AG04450 (cell line): ENCODE measurements at regions not wholly inside any gene's neighbourhood (a gene's known extent, or its start where the extent isn't known, plus 50 kb on each side); places are given as distances from the start of the nearest gene placed in this dataset.
"Not testable (repeated sequence)": the region's sequence is repeated elsewhere in the genome, so short reads cannot be mapped to it uniquely, and the experiment has no call there.

Experiments
- CTCF ChIA-PET: fragments of 300-600, 350-600 bp; formaldehyde crosslinking; extraction: SDS; loops from one replicate; lab custom pipeline; 2022; ENCODE audit warnings: antibody characterized with exemption, inconsistent platforms; lab: Charles Lee
- POLR2A ChIA-PET: fragments of 350-600 bp; formaldehyde crosslinking; extraction: SDS; loops from one replicate; lab custom pipeline; 2021; ENCODE audit warnings: antibody characterized with exemption, inconsistent platforms; lab: Yijun Ruan, JAX
- DNase-seq: peaks from one replicate; pipeline ENCODE4 v3.0.0-alpha.2; 2011; ENCODE audit warnings: low read depth, low spot score
- H3K27ac ChIP-seq: one replicate; pipeline ENCODE4 v1.5.1; 2012; ENCODE audit warnings: low read depth, low read length, control low read depth
- H3K27me3 ChIP-seq: one replicate; pipeline ENCODE4 v1.6.0; 2012; ENCODE audit warnings: low read length; ENCODE audit not compliant: control insufficient read depth, insufficient read depth
- H3K4me3 ChIP-seq: 2 replicates; pipeline ENCODE4 v1.5.1; 2011; ENCODE audit warnings: mild to moderate bottlenecking, low read depth, low read length, control low read depth
- H3K9me3 ChIP-seq: 2 replicates; pipeline ENCODE4 v1.5.1; 2012; ENCODE audit warnings: low read length; ENCODE audit not compliant: control insufficient read depth, insufficient read depth
- CTCF ChIP-seq: IDR thresholded peaks from 2 replicates; pipeline ENCODE4 v1.5.1; 2011; ENCODE audit warnings: low read depth, low read length, control low read depth, inconsistent platforms

- CTCF ChIA-PET, H3K27ac ChIP-seq, DNase-seq, H3K27me3 ChIP-seq, POLR2A ChIA-PET, H3K4me3 ChIP-seq: not testable (repeated sequence)
- H3K9me3 ChIP-seq: peaks cover 57% of the 10 kb centered on the region
Measured at GRCh38 chr14:105699706-105700105, 173.3 kb downstream of the TMEM121 start.

DNA sequence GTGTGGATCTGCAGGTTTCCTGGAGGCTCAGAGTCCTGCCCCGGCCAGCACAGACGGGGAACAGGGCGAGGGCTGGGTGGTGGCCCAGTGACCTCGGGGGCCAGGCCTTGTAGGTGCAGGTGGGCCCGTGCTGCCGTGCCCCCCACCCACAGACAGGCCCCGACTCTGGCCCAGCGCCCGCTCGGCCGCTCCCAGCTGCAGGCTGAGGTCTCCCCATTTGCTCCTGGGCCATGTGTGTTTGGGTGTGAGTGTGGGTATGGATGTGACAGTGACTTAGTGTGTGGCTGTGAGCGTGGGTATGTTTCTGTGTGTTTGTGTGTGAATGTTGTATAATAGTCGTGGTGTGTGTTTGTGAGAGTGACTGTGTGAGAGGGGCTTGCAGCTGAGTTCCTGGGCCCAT, 173.8 kb downstream of the TMEM121 start:
- CTCF ChIA-PET, POLR2A ChIA-PET, H3K27me3 ChIP-seq, DNase-seq, H3K27ac ChIP-seq, H3K4me3 ChIP-seq: not testable (repeated sequence)
- H3K9me3 ChIP-seq: peaks cover 57% of the 10 kb centered on the region

DNA sequence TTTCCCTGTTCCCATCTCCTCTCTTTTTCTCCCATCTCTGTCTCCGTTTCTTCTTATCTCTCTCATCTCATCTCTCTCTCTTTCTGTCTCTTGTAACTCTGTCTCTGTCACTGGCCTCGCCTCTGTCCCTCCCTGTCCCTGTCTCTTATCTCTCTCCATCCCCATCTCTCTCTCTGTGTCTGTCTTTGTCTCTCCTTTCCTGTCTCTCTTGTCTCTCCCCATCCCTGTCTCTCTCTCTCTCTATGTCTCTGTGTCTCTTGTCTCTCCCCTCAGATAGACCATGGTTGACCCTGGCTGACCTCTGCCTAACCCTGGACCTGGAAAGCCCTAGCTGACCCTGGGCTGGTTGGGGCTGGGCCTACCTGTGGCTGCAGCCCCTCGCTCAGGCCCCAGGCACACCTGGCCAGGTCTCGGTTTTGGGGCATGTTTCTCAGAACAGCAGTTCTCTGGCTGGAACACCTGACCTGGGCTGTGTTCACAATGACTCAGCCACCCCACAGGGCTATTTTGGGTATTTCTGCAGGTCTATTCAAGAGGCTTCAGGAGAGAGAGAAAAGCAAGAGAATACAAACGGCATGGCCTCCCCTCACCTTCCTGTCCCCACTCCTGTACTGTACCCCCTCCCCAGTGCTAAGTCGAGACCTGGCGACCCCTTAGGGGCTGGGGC, 174.4 kb downstream of the TMEM121 start:
- no peak for DNase-seq
- Histone ChIP-seq H3K27ac (no peak overlapping the region), H3K27me3 (no peaks in the 10 kb centered on the region), H3K9me3 (peaks cover 60% of the 10 kb centered on the region), H3K4me3 (no peak overlapping the region)
- ChIA-PET CTCF (no interaction called here), POLR2A (no interaction called here)
- no peak for TF ChIP-seq CTCF

DNA sequence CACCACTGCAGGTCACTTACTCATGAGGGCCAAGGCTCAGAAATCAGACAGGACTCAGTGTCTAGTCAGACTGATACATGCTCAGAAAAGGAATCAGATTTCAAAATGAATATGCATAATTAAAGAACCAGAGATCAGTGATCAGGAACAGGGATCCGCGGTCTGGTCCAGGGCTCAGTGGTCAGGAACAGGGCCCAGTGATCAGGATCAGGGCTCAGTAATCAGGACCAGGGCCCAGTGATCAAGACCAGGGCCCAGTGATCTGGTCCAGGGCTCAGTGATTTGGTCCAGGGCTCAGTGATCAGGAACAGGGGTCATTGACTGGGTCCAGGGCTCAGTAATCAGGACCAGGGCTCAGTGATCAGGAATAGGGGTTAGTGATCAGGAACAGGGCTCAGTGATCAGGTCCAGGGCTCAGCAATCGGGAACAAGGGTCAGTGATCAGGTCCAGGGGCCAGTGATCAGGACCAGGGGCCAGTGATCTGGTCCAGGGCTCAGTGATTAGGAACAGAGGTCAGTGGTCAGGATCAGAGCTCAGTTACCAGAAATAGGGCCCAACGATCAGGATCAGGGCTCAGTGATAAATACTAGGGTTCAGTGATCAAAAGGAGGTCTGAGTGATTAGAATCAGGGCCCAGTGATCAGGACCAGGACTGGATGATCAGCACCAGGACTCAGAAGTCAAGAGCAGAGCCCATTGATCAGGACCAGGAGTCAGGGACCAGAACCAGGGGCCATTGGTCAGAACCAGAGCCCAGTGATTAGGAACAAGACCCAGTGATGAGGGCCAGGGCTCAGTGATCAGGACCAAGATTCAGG, 175.3 kb downstream of the TMEM121 start:
- Histone ChIP-seq H3K4me3 (no peak overlapping the region), H3K27me3 (no peaks in the 10 kb centered on the region), H3K27ac (no peak overlapping the region), H3K9me3 (peaks cover 69% of the 10 kb centered on the region)
- no peak for DNase-seq
- ChIA-PET CTCF (no interaction called here), POLR2A (no interaction called here)
- no peak for TF ChIP-seq CTCF

DNA sequence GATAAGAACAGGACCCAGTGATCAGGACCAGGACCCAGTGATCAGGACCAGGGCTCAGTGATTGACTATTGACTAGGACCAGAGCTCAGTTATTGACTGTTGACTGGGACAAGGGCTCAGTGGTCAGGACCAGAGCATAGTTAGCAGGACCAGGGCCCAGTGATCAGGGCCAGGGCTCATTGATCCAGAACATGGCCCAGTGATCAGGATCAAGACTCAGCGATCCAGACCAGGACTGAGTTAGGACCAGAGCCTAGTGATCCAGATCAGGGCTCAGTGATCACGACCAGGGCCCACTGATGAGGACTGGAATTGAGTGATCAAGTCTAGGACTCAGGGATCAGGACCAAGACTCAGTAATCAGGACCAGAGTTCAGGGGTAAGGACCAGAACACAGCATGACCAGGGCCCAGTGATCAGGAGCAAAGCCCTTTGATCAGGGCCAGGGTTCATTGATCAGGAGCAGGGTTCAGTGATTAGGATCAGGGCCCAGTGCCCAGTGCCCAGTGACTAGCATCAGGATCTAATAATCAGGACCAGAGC, 176.0 kb downstream of the TMEM121 start:
- H3K9me3 ChIP-seq: peaks cover 70% of the 10 kb centered on the region
- no peak overlapping the region for H3K27ac ChIP-seq
- no peak for TF ChIP-seq CTCF
- H3K27me3 ChIP-seq: no peaks in the 10 kb centered on the region
- CTCF ChIA-PET: no interaction called here
- no peak for DNase-seq
- H3K4me3 ChIP-seq: no peak overlapping the region
- POLR2A ChIA-PET: no interaction called here

DNA sequence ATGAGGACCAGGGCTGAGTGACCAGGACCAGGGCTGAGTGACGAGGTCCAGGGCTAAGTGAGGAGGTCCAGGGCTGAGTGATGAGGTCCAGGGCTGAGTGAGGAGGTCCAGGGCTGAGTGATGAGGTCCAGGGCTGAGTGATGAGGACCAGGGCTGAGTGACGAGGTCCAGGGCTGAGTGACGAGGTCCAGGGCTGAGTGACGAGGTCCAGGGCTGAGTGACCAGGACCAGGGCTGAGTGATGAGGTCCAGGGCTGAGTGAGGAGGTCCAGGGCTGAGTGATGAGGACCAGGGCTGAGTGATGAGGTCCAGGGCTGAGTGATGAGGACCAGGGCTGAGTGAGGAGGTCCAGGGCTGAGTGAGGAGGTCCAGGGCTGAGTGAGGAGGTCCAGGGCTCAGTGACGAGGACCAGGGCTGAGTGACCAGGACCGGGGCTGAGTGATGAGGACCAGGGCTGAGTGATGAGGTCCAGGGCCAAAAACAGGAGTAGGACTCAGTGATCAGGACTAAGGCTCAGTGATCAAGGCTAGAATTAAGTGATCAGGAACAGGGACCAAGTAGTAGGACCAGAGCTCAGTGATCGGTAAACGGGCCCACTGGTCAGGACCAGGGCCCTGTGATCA, 176.8 kb downstream of the TMEM121 start:
- peaks cover 72% of the 10 kb centered on the region for H3K9me3 ChIP-seq
- CTCF ChIA-PET: not testable (repeated sequence)

DNA sequence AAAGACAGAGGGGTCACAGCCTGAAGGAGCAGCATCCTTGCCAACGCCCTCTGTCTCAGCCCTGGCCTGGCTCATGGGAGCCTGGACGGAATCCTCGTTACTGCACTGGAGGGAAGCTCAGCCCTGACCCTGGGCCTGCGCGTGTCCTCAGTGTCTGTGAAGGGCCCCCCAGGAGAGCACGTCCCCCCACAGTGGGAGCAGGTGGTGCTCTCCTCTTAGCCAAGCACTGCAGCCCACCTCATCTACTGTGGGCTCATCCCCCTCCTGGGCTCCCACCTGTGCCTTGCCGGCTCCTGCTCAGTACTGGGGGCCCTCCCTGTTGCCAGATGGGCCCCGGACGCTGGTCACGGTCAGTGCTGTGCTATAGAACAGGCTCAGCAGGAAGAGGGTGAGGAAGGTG, 177.7 kb downstream of the TMEM121 start:
- CTCF ChIA-PET, H3K4me3 ChIP-seq, POLR2A ChIA-PET, H3K27ac ChIP-seq, H3K27me3 ChIP-seq, DNase-seq: not testable (repeated sequence)
- peaks cover 78% of the 10 kb centered on the region for H3K9me3 ChIP-seq

More for the DNA sequence above, 176.8 kb downstream of the TMEM121 start:
- POLR2A ChIA-PET, H3K27me3 ChIP-seq, H3K4me3 ChIP-seq, DNase-seq, H3K27ac ChIP-seq: not testable (repeated sequence)

- CTCF ChIA-PET: interaction anchor here (0.6 kb wide), 1 partner anchor 92 kb away, joined by 3 read pairs; no protein-coding TSS in a partner anchor
- DNase-seq, H3K27me3 ChIP-seq, H3K4me3 ChIP-seq, H3K27ac ChIP-seq, POLR2A ChIA-PET: not testable (repeated sequence)
- H3K9me3 ChIP-seq: peaks cover 81% of the 10 kb centered on the region
Measured at GRCh38 chr14:105704492-105704891, 178.1 kb downstream of the TMEM121 start.

DNA sequence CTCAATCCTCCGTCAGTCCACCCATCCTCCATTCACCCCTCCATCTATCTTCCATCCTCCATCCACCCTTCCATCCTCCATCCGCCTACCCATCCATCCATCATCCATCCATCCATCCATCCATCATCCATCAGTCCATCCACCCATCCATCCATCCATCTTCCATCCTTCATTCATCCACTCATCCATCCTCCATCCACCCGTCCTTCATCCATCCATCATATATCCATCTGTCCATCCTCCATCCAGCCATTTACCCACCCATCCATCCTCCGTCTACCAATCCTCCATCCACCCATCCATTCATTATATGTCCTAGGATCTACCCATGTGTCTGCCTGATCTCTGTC, 179.1 kb downstream of the TMEM121 start:
- H3K27ac ChIP-seq, H3K27me3 ChIP-seq, H3K4me3 ChIP-seq, POLR2A ChIA-PET, DNase-seq, CTCF ChIA-PET: not testable (repeated sequence)
- H3K9me3 ChIP-seq: peaks cover 81% of the 10 kb centered on the region
